Natural killer cell (primary cell): ENCODE measurements at regions not wholly inside any gene's neighbourhood (a gene's known extent, or its start where the extent isn't known, plus 50 kb on each side); places are given as distances from the start of the nearest gene placed in this dataset.

Experiments
- ATAC-seq, 3 donors: fragments of 150-1000 bp in 2 of 3; fragments of 200-7000 bp in 1 of 3; cut with Tn5 transposase; 1 replicate in 1 of 3; 2 replicates in 2 of 3; pipeline ENCODE4 v1.10.0; 2021; ENCODE audit warnings: mild to moderate bottlenecking in 2 of 3, moderate library complexity in 2 of 3
- DNase-seq, 2 donors: peaks; one replicate each; pipeline versions ENCODE4 v3.0.0 to v3.0.0-alpha.2; 2013 to 2021; ENCODE audit warnings: mixed read lengths in 1 of 2
- H3K27ac ChIP-seq: one replicate; pipeline ENCODE4 v1.5.1; 2013; ENCODE audit warnings: mild to moderate bottlenecking, low read length
- H3K27me3 ChIP-seq: one replicate; pipeline ENCODE4 v1.6.1; 2013; ENCODE audit warnings: low read length; ENCODE audit not compliant: control insufficient read depth, insufficient read depth
- H3K36me3 ChIP-seq: one replicate; pipeline ENCODE4 v1.6.1; 2013; ENCODE audit warnings: low read length; ENCODE audit not compliant: control insufficient read depth, insufficient read depth
- H3K4me1 ChIP-seq: one replicate; pipeline ENCODE4 v1.6.1; 2013; ENCODE audit warnings: low read length; ENCODE audit not compliant: control insufficient read depth, insufficient read depth
- H3K4me3 ChIP-seq: one replicate; pipeline ENCODE4 v1.5.1; 2013; ENCODE audit warnings: low read length
- H3K9me3 ChIP-seq: one replicate; pipeline ENCODE4 v1.6.1; 2013; ENCODE audit warnings: low read length; ENCODE audit not compliant: control insufficient read depth, insufficient read depth
- H3K27ac Mint-ChIP-seq, 2 donors: one replicate each; pipeline ENCODE4 v1.8.0; 2022; ENCODE audit warnings: mild to moderate bottlenecking in 2 of 2, mixed read lengths in 2 of 2, moderate library complexity in 1 of 2
- H3K27me3 Mint-ChIP-seq, 2 donors: one replicate each; pipeline ENCODE4 v1.8.0; 2022; ENCODE audit warnings: low read depth in 2 of 2, mixed read lengths in 2 of 2
- H3K36me3 Mint-ChIP-seq: one replicate; pipeline ENCODE4 v1.8.0; 2022; ENCODE audit warnings: mixed read lengths
- H3K4me1 Mint-ChIP-seq, 2 donors: one replicate each; pipeline ENCODE4 v1.8.0; 2022; ENCODE audit warnings: mixed read lengths in 2 of 2
- H3K4me3 Mint-ChIP-seq: one replicate; pipeline ENCODE4 v1.8.0; 2022; ENCODE audit warnings: mild to moderate bottlenecking, moderate library complexity, mixed read lengths
- H3K9me3 Mint-ChIP-seq, 2 donors: one replicate each; pipeline ENCODE4 v1.8.0; 2022; ENCODE audit warnings: mixed read lengths in 2 of 2
- WGBS: methylation state at CpG from one replicate; pipeline ENCODE4 v1.1.7; 2013; ENCODE audit warnings: missing lambda C conversion rate; ENCODE audit not compliant: insufficient coverage; 5-methylcytosine and 5-hydroxymethylcytosine counted together
- intact Hi-C: fragments of 100-400 bp; cut with micrococcal nuclease; formaldehyde crosslinking; loops from one replicate; pipeline ENCODE4 v1.14.2; 2022
- TF ChIP-seq, protein P1 (sequence below): fragments of 200-600 bp; IDR thresholded peaks from one replicate; pipeline ENCODE4 v1.8.0; 2022; ENCODE audit warnings: antibody characterized with exemption

DNA sequence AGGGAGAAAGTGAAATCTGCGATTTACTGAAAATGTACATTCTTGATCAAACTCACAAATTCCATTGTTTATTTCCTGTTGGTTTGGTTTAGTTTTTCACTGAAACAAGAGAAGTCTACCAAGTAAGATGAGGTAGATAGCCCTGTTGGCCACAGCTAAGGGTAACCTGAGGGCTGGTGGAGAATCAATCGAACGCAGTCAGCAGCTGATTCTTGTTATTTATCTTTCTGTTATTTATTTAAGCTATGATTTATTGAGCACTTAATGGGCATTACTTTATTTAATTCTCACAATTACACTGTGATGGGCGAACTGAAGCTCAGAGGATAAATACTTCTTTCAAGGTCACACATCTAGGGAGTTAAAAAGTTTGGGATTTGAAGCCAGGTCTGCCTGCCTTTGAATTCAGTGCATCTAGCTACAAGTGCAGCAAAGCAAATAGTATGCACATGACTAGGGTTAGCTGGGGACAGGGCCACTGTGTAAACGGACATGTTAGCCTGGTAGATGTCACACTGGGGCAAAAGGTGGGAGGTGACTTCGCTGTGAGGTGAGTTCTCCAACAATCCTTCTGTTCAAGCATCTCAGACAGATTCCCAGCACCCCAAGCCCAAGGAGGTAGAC, 106.5 kb upstream of the GADD45A start:
- no peaks in the 10 kb centered on the region for H3K9me3 ChIP-seq
- H3K4me1 ChIP-seq: no peaks in the 10 kb centered on the region
- Mint-ChIP-seq H3K27ac (no peak overlapping the region), H3K27me3 (peaks cover 0 to 11% of the 10 kb centered on the region in 2 donors), H3K36me3 (no peaks in the 10 kb centered on the region), H3K9me3 (no peaks in the 10 kb centered on the region), H3K4me3 (no peak overlapping the region), H3K4me1 (no peaks in the 10 kb centered on the region)
- intact Hi-C loops: no loop called here
- no peaks in the 10 kb centered on the region for H3K36me3 ChIP-seq
- no peak overlapping the region for H3K27ac ChIP-seq
- no peaks in the 10 kb centered on the region for H3K27me3 ChIP-seq
- H3K4me3 ChIP-seq: no peak overlapping the region
- TF ChIP-seq, protein P1, sequence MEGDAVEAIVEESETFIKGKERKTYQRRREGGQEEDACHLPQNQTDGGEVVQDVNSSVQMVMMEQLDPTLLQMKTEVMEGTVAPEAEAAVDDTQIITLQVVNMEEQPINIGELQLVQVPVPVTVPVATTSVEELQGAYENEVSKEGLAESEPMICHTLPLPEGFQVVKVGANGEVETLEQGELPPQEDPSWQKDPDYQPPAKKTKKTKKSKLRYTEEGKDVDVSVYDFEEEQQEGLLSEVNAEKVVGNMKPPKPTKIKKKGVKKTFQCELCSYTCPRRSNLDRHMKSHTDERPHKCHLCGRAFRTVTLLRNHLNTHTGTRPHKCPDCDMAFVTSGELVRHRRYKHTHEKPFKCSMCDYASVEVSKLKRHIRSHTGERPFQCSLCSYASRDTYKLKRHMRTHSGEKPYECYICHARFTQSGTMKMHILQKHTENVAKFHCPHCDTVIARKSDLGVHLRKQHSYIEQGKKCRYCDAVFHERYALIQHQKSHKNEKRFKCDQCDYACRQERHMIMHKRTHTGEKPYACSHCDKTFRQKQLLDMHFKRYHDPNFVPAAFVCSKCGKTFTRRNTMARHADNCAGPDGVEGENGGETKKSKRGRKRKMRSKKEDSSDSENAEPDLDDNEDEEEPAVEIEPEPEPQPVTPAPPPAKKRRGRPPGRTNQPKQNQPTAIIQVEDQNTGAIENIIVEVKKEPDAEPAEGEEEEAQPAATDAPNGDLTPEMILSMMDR: no peak
- ATAC-seq (no peak), DNase-seq (no peak)
- whole genome bisulfite sequencing: 97% methylated on average over 5 of the region's 6 CpGs

DNA sequence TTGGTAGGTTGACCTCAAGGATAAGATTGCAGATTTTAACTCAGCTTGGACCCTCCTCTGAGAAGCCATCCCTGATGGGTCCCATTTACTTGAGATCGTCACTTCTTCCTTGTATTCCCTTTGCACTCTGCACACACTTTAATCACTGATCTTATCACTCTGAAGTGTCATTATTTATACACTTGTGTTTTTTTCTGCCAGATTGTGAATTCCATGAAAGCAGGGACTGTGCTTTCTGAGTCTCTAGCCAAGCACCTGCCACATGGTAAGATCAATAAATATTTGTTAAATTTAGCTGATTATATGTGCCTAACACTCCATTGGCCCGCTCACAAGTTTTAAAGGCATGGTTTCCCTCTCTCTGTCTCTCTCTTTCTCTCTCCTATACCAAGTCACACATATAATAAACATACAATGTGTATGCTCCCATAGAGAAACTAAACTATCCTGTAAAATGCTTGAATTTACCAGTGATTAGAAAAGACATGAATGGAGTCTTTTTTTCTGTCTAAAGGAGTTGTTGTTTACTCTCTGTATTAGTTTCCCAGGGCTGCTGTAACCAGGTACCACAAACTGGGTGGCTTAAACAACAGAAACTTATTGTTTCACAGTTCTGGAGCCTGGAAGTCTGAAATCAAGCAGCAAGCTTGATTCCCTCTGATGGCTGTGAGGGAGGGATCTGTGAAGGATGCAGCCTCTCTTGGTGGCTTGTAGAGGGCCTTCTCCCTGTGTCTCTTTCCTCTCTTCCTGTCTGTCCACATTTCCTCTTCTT, 105.2 kb upstream of the GADD45A start:
- H3K36me3 Mint-ChIP-seq: no peaks in the 10 kb centered on the region
- H3K36me3 ChIP-seq: no peaks in the 10 kb centered on the region
- H3K9me3 ChIP-seq: no peaks in the 10 kb centered on the region
- WGBS: 76% methylated on average over 1 of the region's 2 CpGs
- H3K4me3 Mint-ChIP-seq: no peak overlapping the region
- intact Hi-C loops: no loop called here
- H3K4me3 ChIP-seq: no peak overlapping the region
- H3K4me1 ChIP-seq: no peaks in the 10 kb centered on the region
- no peak overlapping the region for H3K27ac Mint-ChIP-seq
- H3K27me3 Mint-ChIP-seq: peaks cover 0 to 11% of the 10 kb centered on the region in 2 donors
- H3K9me3 Mint-ChIP-seq: no peaks in the 10 kb centered on the region
- DNase-seq (no peak), ATAC-seq (no peak)
- TF ChIP-seq, protein P1: no peak
- H3K27ac ChIP-seq: no peak overlapping the region
- H3K27me3 ChIP-seq: no peaks in the 10 kb centered on the region
- no peaks in the 10 kb centered on the region for H3K4me1 Mint-ChIP-seq

DNA sequence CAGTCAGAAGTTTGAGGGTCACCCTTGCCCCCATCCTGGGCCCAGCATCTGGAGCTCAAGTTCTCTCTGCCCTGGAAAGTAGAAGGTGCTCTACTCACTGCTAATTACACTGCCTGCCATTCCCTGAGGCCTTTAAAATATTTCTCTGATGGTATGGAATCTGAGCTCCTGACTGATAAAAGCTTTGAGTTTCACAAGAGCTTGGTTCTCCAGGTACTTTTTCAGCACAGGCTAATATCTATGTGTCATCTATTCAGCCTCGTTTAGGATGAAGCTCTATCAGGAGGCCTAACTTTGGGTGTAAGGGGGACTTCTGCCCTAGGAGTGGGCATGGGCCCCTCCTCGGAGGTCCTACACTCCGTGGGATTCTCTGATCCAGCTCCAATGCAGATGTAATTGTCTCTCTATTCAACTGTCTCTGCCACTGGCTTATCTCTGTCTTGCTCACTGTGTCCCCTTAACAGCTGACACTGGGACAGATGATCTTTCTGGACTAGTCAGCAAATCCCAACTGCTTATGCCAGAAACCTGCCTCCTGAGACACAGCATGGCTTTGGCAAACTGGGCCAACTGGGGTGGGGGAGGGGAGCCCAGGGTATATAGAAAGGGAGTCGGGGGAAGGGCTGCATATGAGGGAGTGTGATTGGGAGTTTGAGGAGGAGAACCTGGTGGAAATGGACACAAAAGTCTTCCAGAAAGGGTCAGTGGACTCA, 104.2 kb upstream of the GADD45A start:
- Mint-ChIP-seq H3K27ac (no peak overlapping the region), H3K4me1 (no peaks in the 10 kb centered on the region), H3K9me3 (no peaks in the 10 kb centered on the region), H3K4me3 (no peak overlapping the region), H3K27me3 (peaks cover 0 to 11% of the 10 kb centered on the region in 2 donors), H3K36me3 (no peaks in the 10 kb centered on the region)
- Histone ChIP-seq H3K4me1 (no peaks in the 10 kb centered on the region), H3K27me3 (no peaks in the 10 kb centered on the region), H3K9me3 (no peaks in the 10 kb centered on the region), H3K36me3 (no peaks in the 10 kb centered on the region), H3K4me3 (no peak overlapping the region), H3K27ac (no peak overlapping the region)
- 85% methylated on average over 4 of the region's 4 CpGs for WGBS
- no peak for DNase-seq
- TF ChIP-seq, protein P1: no peak
- intact Hi-C loops: no loop called here
- no peak for ATAC-seq
